DMS53 treated with DMSO at 0.1 percent for 48 hours (cell line): ENCODE measurements at regions not wholly inside any gene's neighbourhood (a gene's known extent, or its start where the extent isn't known, plus 50 kb on each side); places are given as distances from the start of the nearest gene placed in this dataset.

Experiments used
- DNase-seq: peaks from one replicate; lab custom pipeline; 2025; ENCODE audit not compliant: unreplicated experiment; lab: John Stamatoyannopoulos, UW

DNA sequence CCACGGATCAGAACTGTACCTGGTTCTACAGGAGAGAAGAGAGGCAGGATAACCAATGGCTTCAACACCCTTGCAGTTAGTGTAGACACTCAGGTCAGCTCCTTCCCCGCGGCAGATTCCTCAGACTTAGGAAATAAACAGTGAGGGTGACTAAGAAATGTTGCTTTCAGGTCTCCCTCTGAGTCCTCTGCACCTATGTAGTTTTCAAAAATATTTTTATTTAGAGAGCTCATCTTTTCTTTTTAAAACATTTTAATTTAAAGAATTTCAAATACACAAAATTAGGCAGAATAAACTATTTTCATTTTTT, 195.2 kb downstream of the KLF12 start:
- no peak for DNase-seq

DNA sequence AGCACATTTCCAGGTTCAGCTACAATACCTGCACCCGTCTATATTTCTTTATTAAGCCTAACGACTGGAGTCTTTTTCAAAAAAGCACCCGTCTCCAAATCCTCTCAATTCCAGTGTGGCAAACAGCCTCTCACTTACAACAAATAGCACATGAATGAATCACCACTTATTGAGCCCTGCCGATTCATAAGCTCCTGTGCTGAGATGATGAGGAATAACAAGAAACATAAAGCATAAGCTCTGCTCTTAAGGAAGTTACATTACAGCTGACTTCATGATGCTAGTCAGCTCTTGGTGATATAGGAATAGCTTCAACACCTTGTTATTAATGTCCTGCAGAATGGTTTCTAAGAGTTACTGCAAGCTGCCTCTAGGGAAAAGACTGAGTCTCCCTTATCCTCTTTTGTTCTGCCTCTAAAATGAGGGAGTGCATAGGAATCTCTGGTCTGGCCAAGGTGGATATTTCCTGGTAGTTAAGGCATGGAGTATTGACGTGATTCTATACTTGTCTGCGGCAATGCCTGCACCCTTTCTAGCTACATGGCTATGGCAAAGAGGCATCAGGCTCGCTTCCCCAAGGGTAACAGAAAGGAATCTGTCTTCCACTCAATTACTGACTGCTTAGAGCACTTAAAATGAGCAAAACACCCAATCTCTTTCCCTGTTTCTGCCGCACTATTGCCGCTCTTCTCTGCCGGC, 195.7 kb downstream of the KLF12 start:
- DNase-seq, result no peak

DNA sequence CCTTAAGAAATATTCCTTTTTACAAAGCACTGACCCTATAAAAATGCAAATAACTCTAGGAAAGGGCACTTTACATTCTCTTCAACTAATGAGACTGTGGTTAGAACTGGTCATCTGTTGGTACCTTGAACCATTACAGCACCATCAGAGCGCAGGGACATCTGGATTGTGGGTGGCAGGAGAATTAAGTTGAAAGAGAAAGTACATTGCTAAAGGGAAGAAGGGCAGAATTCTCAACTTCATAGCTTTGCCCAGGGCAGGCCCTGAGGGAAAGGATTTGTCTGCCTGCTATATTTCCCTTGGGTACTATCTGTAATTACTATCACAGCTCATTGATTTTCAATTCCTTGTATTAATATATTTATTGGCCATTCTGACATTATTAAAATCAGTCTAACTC, 196.8 kb downstream of the KLF12 start:
- no peak for DNase-seq

DNA sequence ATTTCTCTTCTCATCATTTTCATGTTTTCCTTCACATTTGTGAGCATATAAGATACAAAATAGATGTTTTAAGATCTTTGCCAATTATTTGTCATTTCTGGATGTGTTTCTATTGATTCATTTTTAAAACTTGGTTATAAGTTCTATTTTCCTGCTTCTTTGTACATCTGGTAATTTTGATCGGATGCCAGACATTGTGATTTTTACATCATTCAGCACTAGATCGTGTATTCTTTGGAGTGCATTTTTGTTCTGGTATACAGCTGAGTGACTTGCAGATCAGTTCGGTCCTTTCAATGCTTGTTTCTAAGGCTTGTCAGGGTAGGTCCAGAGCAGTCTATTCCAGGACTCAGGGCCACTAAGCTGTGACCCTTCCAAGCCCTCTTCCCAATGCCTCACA, 198.2 kb downstream of the KLF12 start:
- no peak for DNase-seq

DNA sequence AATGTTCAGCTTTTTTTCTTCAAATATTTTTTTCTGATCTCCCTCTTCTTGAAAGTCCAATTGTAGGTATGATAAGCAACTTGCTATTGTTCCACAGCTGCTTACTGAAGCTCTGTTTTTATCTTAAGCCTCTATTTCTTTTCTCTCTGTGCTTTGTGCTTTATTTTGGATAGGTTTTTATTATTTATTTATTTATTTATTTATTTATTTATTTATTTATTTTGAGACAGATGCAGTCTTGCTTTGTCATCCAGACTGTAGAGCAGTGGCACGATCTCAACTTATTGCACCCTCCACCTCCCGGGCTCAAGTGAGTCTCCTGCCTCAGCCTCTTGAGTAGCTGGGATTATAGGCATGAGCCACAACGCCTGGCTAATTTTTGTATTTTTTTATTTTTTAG, 199.4 kb downstream of the KLF12 start:
- no peak for DNase-seq

DNA sequence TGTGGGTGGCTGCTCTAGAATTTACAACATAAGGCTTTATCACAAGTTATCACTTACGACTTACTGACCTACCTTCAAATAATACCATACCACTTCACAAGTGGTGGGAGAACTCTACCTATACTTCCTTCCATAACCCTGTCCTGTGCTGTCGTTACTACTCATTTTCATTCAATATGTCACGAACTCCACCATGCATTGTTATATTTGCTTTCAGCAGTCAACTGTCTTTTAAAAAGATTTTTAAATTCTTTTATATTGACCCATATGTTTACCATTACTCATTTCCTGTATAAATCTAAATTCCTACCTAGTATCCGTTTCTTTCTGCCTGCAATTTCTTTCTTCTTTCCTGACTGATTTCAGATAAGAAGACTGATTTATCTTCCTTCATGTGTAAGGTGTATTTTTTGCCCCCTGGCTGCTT, 200.0 kb downstream of the KLF12 start:
- DNase-seq, result no peak

DNA sequence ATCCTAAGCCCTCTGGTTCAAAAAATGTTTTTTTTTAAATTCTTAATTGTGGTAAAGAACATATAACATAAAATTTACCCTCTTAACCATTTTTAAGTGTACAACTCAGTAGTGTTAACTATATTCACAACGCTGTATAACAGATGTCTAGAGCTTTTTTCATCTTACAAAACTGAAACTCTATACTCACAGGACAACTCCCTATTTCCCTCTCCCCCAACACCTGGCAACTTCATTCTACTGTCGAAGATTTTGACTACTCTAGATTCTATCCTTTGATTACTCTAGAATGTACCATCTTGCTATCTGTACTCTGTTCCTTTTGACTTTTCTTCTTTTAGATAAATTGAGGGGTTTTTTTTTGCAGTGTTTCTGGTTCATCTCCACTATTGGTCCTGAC, 200.4 kb downstream of the KLF12 start:
- no peak for DNase-seq

DNA sequence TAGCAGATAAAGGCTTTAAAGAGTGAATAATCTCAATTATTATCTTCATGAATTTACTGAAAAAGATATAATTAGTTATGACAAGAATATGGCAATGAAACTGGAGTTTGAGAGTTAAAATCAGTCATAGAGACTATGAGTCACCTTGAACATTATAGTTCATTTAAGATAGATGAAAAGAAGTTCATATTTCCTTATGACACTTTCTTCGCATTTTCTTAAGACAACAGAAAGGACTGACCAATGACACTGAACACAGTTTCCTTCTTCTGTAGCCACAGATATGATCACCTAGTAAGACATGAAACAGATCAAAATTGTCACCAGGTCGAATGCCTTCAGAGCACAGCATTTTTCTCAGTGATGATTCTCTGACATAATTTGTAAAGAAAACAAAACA, 202.1 kb downstream of the KLF12 start:
- no peak for DNase-seq

DNA sequence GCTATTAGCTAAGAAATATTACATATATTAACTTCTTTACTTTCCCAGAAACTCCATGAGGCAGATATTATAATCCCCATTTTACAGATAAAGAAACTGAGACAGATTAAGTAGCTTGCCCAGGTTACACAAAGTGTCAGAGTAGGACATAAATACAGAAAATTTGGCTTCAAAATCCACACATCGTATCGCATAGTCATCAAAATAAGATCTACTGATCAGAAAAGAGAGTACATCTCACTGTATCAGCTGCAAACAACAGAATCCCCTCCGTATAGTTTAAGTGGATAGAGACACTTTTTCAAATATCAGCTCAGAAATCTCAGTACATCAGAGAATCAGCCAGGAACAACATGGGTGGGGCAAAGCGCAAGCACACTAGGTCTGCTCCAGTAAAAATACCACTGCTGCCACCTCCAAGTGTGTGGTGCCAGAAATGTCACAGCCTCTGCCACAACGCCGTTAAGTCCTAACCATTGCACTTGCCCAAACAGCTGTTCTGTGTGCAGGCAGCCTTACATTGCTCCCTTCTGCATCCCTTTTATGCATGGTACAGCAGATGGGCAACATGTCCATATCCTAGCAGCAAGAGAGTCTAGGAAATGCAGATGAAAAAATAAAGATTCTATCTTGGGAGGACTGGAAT, 204.8 kb downstream of the KLF12 start:
- DNase-seq, result no peak

DNA sequence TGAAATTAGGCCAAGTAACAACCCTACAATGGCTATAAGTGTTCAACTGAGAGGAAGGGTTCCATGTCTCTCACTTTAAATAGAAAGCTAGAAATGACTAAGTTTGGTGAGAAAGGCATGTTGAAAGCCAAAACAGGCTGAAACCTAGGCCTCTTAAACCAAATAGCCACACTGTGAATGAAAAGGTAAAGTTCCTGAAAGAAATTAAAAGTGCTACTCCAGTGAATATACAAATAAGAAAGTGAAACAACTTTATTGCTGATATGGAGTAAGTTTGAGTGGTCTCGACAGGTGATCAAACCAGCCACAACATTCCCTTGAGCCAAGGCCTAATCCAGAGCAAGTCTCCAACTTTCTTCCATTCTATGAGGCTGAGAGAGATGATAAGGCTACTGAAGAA, 209.6 kb downstream of the KLF12 start:
- no peak for DNase-seq

DNA sequence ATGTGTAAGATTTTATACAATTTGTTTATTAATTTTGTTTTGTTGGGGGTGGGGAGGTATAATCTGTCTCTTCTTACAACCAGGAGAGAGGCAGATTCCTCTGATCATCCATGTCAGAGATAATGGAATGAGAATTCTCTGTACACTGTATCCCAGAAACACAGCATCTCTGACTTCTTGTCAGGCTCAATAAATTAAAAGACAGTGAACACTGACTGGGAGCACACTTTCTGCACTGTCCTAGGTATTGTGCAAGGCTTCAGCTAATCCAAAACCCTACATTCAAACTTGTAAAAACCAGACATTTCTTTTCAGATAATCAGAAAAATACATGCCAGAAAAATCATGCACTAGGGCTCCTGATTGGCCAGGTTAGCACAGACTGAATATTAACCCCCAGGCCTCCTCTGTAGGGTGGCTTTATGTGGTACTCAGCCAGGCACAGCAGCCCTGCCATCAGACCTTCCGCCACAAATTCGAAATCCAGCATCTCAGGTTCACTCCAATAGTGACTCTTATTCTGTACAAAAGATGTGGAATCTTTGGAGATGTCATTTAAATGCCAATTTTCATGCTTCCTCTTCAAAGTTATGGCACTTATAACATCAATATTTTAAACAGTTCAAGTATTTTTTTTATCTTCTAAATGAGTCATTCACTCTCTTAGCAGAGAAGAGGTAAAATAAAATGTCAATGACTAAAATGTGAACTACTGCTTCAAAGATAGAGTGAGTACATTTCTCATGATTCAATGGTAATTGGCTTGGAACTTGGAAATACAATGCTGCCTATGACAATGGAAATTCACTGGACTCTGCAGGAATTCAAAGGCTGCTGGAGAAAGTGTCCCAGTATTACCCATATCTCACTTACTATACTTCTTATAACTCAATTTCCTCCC, 211.5 kb downstream of the KLF12 start:
- DNase-seq, result no peak

DNA sequence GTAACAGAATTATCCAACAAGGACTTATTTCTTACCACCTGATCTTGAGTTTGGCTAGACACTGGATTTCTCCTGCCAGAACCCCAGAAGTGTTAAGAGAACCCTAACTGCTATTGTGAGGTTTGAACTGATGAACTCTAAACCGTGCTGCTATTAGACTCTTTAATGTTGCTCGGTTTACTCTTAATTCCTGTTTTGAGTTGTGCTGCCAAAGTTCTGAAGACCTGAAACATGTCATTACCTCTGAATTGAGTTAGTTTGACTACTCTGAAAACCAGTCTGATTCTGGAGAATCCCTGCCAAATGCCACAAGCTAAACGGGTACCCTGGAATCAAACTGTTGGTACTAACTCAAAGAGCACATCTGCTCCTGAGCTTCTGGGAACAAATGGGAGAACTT, 215.5 kb downstream of the KLF12 start:
- DNase-seq, result no peak

DNA sequence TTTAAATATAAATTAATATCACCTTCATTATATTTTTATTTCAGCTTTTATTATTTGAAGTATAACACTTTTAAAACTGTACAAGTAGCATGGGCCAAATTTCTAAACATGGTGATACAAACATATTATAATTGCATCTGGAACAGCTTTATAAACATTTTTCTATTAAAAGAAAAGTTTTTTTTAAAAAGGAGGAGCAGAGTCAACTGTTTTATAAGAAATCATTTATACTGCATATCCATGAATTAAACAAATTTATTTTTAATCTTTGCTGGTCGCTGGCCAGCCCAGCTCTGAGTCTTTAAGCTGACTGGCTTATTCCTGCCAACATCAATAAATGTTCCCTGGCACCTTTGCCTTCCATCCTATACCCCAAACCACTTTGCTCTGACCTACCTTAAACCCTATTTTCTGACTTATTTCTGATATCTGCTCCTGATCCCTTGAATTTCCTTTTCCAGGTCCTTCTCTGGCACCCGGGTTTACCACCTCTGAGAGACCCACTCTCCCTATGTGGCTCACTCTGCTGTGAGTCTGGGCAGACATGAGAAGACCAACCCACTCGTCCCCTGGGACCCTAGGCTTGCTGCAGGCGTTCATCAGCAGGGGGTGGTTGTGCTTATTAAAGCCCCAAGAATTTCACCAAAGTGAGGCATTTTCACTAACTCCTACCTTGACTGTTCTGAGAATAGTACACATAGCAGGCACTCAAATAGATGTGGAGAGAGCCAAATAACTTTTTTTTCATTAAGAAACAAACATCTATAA, 220.3 kb downstream of the KLF12 start:
- no peak for DNase-seq

DNA sequence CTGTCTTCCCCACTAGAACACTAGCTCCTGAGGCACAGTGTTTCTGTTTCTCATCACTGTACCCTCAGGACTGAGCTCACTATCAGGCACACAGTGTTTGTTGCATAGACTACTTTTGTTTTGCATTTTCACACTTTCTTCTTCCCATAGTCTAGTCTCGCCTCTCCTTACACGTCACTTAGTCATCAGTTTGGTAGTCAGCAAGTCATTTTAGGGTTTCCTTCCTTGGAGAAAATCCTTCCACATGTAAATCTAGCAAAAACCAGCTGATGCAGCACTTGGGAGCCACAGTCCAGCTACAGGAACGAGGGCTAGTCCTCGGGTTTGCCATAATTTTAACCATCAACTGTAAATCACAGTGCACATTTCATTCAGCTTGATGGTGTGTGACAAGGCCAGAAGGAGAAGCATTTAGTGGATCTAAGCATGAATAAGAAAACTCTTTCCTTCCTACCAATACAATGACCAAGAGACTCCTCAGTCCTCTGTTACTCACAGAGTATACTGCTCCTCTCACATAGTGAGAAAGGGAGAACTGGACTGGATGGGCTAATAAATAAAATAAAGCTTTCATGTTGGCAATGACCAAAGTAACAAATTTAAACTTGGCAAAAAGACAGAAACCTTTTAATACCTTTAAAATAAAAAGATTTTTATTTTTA, 221.0 kb downstream of the KLF12 start:
- no peak for DNase-seq

DNA sequence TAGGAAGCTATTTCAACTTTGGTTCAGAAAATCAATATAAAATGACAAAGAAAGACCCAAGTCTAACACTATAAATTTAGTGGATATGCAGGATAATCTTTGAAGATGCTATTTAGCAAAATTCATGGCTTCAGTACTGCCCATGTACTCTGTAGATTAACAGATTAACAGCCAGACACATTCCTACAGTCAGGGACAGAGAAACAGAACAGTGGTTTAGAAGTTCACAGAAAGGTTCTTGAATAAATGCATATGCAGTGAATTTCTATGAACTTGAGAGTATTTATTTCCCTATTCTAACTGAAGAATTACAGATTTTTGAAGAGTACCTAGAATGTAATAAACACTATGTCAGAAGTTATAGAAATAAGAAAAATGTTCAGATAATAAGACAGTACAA, 222.8 kb downstream of the KLF12 start:
- DNase-seq, result no peak

DNA sequence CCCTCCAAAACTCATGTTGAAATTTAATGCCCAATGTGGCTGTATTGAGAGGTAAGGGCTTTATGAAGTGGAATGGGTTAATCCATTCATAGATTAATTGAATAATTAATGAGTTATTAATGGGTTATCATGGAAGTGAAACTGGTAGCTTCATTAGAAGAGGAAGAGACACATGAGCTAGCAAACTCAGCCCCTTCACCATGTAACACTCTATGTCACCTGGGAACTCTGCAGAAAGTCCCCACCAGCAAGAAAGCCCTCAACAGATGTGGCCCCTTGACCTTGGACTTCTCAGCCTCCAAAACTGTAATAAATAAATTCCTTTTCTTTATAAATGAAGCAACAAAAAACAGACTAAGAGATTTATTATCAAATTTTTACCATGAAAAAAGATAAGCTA, 223.5 kb downstream of the KLF12 start:
- no peak for DNase-seq

DNA sequence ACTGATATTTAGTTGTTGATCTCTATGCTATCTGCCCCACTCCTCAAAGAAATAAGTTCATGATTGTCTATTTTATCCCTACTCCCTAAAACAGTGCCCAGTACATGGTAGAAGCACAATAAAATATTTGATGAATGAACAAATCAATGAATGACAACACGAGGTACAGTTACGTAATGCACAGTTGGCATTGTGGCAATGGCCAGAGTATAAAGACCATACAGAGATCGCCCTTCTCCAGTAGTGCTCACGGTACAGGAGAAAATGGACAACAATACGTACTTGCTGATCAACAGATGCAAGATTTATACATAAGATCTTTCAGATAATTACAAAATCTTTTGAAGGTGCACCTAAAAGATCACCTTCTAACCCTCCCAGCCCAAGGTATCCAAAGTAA, 225.4 kb downstream of the KLF12 start:
- DNase-seq, result no peak

DNA sequence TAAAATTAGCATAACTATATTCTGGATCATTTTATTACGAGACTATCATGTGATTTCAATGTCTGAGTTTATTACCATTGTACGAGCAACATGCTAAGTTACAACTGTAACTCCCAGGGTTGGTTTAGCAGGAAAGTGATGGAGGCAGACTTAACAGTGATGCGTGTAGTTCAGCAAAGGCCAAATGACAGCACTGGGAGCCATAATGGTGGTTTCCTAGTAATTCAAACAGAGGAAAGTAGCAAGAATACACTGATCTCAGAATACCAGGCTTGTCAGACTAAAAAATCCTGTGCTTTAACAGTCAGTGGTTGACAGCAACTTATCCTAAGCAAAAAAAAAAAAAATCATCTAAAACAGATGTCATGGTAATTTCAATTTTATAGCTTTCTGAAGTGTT, 229.6 kb downstream of the KLF12 start:
- no peak for DNase-seq

DNA sequence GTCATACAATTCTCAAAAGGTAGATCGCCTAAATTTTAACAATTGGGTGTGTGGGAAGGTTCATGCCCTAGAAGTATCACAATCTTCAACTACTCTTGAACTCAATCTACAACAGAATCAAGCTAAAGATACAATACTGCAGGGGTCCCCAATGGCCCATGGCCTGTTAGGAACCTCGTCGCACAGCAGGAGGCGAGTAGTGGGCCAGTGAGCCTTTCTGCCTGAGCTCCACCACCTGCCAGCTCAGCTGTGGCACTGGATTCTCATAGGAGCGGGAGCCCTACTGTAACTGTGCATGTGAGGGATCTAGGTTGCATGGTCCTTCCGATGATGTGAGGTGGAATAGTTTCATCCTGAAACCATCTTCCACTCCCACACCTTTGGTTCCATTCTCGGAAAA, 230.6 kb downstream of the KLF12 start:
- no peak for DNase-seq

DNA sequence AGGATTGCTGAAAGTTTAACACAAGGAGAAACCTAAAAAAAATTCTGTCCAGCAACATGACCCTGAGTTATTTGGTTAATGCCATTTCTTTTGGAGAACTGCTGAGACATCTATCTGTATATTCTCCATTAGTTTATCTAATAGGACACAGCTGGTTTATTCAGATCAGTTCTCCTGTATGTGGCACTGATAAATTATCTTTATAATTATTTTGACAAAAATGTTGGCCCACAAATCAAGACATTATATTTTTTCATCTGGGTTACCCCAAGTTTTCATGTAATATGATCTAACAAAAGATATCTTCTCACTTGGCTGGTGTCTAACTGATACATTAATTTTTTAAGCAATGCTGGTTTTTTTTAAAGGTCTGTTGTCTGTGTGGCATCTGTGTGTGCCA, 231.4 kb downstream of the KLF12 start:
- DNase-seq, result no peak

DNA sequence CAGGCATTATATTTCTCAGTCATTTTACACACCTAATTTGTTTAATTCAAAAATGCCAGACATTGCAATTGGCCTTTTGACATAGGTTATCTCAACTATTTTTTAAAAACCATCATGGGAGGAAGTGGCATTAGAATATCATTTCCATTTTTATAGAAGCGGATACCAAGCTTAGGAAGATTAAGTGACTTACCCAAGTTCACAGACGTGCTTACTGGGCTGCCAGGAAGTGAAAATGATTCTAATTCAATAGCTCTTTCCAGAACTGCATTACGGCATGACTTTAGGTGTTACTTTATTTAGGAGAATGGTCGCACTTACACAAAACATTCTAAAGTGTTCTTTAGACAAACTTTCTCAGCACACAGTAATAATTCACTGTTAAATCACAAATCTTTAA, 231.9 kb downstream of the KLF12 start:
- no peak for DNase-seq
